ENCODE measurements at regions not wholly inside any gene's neighbourhood (a gene's known extent, or its start where the extent isn't known, plus 50 kb on each side); places are given as distances from the start of the nearest gene placed in this dataset.

GRCh38 chr12:4822572-4822971 is 87.1 kb upstream of the KCNA1 start:
- TF ChIP-seq CTCF (IDR thresholded peaks at IDR 0.05), result no peak
- Histone ChIP-seq H3K27ac (no peak overlapping the region), H3K4me3 (no peak overlapping the region)

DNA sequence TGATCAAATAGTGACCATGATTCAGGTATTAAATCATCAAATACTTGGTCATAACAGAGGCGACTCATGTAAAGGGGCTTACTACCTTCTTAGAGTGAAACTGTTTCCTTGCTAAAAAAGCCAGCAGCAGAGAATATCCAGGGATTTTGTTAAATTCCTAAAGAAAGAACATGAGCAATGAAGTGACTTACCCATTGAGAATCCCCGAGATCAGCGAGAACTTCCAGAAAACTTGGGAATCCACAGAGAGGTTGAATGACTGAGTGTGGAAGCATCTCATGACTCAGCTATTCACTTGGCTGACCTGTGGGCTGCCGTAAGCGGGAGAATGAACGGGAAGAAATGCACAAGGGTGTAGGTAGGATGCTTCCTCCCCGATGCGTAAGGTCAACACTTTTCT is 85.3 kb upstream of the KCNA1 start:
- TF ChIP-seq CTCF (IDR thresholded peaks at IDR 0.05), result no peak
- Histone ChIP-seq H3K27ac (no peak overlapping the region), H3K4me3 (no peak overlapping the region)
- no peak for DNase-seq (ENCODE audit: low spot score)

More at GRCh38 chr12:4822572-4822971, 87.1 kb upstream of the KCNA1 start:
- no peak for DNase-seq (ENCODE audit: low spot score)

- Histone ChIP-seq H3K27ac (no peak overlapping the region), H3K4me3 (no peak overlapping the region)
- no peak for DNase-seq (ENCODE audit: low spot score)
- no peak for TF ChIP-seq CTCF (IDR thresholded peaks at IDR 0.05)
These were observed 84.5 kb upstream of the KCNA1 start for GRCh38 chr12:4825011-4825858.

- no peak for TF ChIP-seq CTCF (IDR thresholded peaks at IDR 0.05)
- no peak for DNase-seq (ENCODE audit: low spot score)
- Histone ChIP-seq H3K27ac (no peak overlapping the region), H3K4me3 (no peak overlapping the region)
These were observed 82.8 kb upstream of the KCNA1 start for GRCh38 chr12:4826909-4827308.

DNA sequence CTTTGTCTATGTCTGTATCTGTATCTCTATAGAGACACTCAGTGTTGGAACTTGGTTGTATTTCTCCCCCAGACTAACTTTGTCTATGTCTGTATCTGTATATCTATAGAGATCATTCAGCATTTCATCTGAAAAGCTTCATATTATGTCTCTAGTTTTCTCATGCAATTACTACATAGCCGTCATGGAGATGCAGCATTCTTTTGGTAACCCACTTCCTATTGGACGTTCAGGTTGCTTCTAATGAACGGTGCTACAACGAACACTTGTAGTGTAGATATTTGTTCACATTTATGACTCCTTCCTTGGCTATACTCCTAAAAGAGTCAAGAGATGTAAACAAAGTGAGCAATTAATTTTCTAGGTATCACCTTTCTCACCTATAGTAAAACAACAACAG is 81.5 kb upstream of the KCNA1 start:
- H3K27ac ChIP-seq, result no peak overlapping the region
- no peak for DNase-seq (ENCODE audit: low spot score)
- TF ChIP-seq CTCF (IDR thresholded peaks at IDR 0.05), result no peak
- H3K4me3 ChIP-seq, result no peak overlapping the region

- Histone ChIP-seq H3K27ac (no peak overlapping the region), H3K4me3 (no peak overlapping the region)
- DNase-seq (ENCODE audit: low spot score), result no peak
- TF ChIP-seq CTCF (IDR thresholded peaks at IDR 0.05), result no peak
These were observed 80.4 kb upstream of the KCNA1 start for GRCh38 chr12:4829161-4829792.

DNA sequence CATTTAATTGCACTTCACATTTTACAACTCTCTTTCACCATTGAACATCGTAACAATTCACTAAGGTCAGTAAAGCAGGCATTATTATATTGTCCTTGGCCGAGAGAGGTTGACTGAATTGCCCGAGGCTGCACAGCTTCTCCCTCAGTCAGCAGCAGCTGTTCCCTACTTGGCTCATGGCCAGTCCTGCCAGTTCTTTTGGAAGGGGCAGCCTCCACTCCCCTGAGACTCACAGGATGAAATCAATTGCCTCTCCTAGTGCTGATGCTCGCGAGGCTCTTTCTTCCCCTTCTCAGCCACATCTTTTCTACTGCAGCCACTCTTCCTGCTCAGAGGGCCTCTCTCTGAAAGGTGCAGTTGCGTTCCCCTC is 79.9 kb upstream of the KCNA1 start:
- Histone ChIP-seq H3K4me3 (no peak overlapping the region), H3K27ac (no peak overlapping the region)
- no peak for TF ChIP-seq CTCF (IDR thresholded peaks at IDR 0.05)
- no peak for DNase-seq (ENCODE audit: low spot score)
